WTC11 (cell line): ENCODE measurements at regions not wholly inside any gene's neighbourhood (a gene's known extent, or its start where the extent isn't known, plus 50 kb on each side); places are given as distances from the start of the nearest gene placed in this dataset.

Experiments used
- CTCF ChIP-seq: fragments of 200-600 bp; IDR thresholded peaks from 2 replicates; pipeline ENCODE4 v1.8.0; 2022; ENCODE audit warnings: antibody characterized with exemption
- ELF4 ChIP-seq: sonication (generic); formaldehyde crosslinking; IDR thresholded peaks from 2 replicates; pipeline ENCODE4 v1.8.1; 2022; ENCODE audit warnings: low read depth, mild to moderate bottlenecking, moderate library complexity, missing genetic modification reagents
- ESRRA ChIP-seq: sonication (generic); formaldehyde crosslinking; IDR thresholded peaks from 2 replicates; pipeline ENCODE4 v1.8.1; 2022; ENCODE audit warnings: mild to moderate bottlenecking, missing genetic modification reagents, borderline replicate concordance
- JAZF1 ChIP-seq: fragments of 250-450 bp; sonication (Bioruptor Pico); IDR thresholded peaks from 2 replicates; pipeline ENCODE4 v1.9.0; 2021; ENCODE audit warnings: moderate library complexity, mild to moderate bottlenecking, inconsistent platforms
- JUN ChIP-seq: sonication (generic); formaldehyde crosslinking; IDR thresholded peaks from 2 replicates; pipeline ENCODE4 v1.8.0; 2023; ENCODE audit warnings: mild to moderate bottlenecking, missing genetic modification reagents
- MAX ChIP-seq: sonication (generic); formaldehyde crosslinking; IDR thresholded peaks from 2 replicates; pipeline ENCODE4 v1.8.0; 2022; ENCODE audit warnings: mild to moderate bottlenecking, missing genetic modification reagents
- PRDM15 ChIP-seq: sonication (generic); formaldehyde crosslinking; IDR thresholded peaks from 2 replicates; pipeline ENCODE4 v1.8.0; 2022; ENCODE audit warnings: missing genetic modification reagents
- PREB ChIP-seq: sonication (generic); formaldehyde crosslinking; IDR thresholded peaks from 2 replicates; pipeline ENCODE4 v1.8.1; 2022; ENCODE audit warnings: mild to moderate bottlenecking, missing genetic modification reagents, moderate library complexity, borderline replicate concordance
- SMAD3 ChIP-seq: sonication (generic); formaldehyde crosslinking; IDR thresholded peaks from 2 replicates; pipeline ENCODE4 v1.8.0; 2022; ENCODE audit warnings: missing genetic modification reagents, mild to moderate bottlenecking, borderline replicate concordance
- SP1 ChIP-seq: sonication (generic); formaldehyde crosslinking; conservative IDR thresholded peaks from 2 replicates; pipeline ENCODE4 v1.8.1; 2022; ENCODE audit warnings: missing genetic modification reagents
- TEAD1 ChIP-seq: sonication (generic); formaldehyde crosslinking; IDR thresholded peaks from 2 replicates; pipeline ENCODE4 v1.8.0; 2022; ENCODE audit warnings: mild to moderate bottlenecking, missing genetic modification reagents
- ZNF281 ChIP-seq: sonication (generic); formaldehyde crosslinking; IDR thresholded peaks from 2 replicates; pipeline ENCODE4 v1.8.0; 2023; ENCODE audit warnings: mild to moderate bottlenecking, missing genetic modification reagents
- TF ChIP-seq, protein P1 (sequence below): sonication (generic); formaldehyde crosslinking; conservative IDR thresholded peaks from 2 replicates; pipeline ENCODE4 v1.8.1; 2022; ENCODE audit warnings: mild to moderate bottlenecking, missing genetic modification reagents

DNA sequence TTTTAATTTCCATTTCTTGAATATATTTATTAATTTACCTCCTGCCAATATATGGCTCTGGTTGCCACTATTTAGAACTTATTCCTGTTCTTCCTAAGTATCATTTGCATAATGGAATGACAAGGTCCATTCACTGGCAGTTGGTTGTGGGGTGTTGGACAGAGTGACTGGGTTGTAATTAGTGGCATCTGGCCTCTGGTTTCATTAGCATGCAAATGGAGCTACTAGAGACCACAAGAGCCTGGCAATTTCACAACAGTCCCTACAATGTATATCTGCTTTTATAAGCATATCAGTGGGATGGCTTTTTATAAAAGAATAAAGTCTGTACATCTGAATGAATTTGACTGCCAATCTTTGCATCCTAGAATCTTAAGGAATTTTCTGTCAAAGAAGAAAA lies 1030.9 kb upstream of the CDH8 start:
- no peak for TF ChIP-seq CTCF
- no peak for TF ChIP-seq JAZF1
- TF ChIP-seq, protein P1, sequence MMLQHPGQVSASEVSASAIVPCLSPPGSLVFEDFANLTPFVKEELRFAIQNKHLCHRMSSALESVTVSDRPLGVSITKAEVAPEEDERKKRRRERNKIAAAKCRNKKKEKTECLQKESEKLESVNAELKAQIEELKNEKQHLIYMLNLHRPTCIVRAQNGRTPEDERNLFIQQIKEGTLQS (CRISPR knock-in tag) = no peak
- TF ChIP-seq MAX (CRISPR knock-in tag) = no peak
- TF ChIP-seq SP1 (CRISPR knock-in tag) = no peak
- TF ChIP-seq ELF4 (CRISPR knock-in tag) = no peak
- TF ChIP-seq PREB (CRISPR knock-in tag) = no peak
- no peak for TF ChIP-seq JUN
- TF ChIP-seq ESRRA = no peak
- TF ChIP-seq PRDM15 = no peak
- TF ChIP-seq ZNF281 (CRISPR knock-in tag) = no peak
- TF ChIP-seq SMAD3 (CRISPR knock-in tag) = no peak
- TF ChIP-seq TEAD1 = no peak
